LNCAP (cell line): ENCODE measurements at regions not wholly inside any gene's neighbourhood (a gene's known extent, or its start where the extent isn't known, plus 50 kb on each side); places are given as distances from the start of the nearest gene placed in this dataset.

Experiments
- TF ChIP-seq, protein P1 (sequence below): fragments of 450-650 bp; IDR thresholded peaks from 2 replicates; pipeline ENCODE4 v1.5.1; 2017; ENCODE audit warnings: mild to moderate bottlenecking

DNA sequence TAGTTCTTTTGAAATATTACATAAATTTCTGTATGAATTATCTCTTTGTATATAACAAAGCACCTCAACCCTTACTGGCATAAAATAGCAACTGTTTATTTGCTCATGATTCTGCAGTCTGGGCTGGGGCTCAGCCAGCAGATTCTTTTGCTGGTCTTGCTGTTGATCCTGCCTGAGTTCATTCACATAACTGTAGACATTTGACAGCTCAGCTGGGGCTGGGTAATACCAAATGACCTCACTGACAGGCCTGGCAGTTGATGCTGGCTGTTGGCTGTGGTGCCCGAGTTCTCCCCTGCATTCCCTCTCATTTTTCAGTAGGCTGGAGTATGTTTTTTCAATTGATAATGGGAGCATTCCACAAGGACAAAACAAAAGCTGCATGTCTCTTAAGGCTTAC lies 449.9 kb upstream of the GOLIM4 start:
- TF ChIP-seq, protein P1, sequence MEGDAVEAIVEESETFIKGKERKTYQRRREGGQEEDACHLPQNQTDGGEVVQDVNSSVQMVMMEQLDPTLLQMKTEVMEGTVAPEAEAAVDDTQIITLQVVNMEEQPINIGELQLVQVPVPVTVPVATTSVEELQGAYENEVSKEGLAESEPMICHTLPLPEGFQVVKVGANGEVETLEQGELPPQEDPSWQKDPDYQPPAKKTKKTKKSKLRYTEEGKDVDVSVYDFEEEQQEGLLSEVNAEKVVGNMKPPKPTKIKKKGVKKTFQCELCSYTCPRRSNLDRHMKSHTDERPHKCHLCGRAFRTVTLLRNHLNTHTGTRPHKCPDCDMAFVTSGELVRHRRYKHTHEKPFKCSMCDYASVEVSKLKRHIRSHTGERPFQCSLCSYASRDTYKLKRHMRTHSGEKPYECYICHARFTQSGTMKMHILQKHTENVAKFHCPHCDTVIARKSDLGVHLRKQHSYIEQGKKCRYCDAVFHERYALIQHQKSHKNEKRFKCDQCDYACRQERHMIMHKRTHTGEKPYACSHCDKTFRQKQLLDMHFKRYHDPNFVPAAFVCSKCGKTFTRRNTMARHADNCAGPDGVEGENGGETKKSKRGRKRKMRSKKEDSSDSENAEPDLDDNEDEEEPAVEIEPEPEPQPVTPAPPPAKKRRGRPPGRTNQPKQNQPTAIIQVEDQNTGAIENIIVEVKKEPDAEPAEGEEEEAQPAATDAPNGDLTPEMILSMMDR, result no peak

DNA sequence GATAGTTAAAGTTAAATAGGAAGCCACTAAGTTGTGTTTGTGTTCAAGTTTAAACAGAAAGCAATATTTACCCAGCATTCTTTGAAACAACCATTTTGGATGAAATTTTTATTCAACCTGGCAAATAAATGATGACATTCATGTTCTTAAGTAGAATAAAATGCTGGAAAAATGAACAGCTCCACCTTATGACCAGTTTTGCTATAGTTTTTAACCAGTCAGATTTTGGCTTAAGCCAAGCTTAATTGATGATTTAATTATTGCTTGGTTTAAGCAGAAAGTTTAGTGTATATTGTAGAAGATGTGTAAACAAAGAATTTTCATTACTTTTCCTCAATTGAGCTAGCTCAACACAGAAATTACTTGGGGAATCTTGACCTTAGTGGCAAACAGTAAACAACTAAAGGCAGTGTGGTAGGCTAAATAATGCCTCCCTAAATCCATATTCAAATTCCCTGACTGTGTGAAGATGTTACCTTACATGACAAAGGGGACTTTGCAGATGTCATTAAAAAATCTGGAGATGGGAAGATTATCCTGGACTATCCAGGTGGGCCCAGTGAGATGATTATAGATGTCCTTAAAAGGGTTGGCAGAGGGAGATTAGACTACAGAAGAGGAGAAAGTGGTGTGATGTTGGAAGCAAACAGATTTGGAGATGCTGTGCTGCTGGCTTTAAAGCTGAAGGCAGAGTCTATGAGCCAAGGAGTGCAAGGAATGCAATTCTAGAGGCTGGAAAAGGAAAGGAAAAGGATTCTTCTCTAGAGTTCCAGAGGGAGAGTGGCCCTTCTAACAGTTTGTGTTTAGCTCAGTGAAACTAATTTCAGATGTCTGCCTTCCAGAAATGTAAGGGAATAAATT lies 448.6 kb upstream of the GOLIM4 start:
- TF ChIP-seq, protein P1, result peak; percentile 43

DNA sequence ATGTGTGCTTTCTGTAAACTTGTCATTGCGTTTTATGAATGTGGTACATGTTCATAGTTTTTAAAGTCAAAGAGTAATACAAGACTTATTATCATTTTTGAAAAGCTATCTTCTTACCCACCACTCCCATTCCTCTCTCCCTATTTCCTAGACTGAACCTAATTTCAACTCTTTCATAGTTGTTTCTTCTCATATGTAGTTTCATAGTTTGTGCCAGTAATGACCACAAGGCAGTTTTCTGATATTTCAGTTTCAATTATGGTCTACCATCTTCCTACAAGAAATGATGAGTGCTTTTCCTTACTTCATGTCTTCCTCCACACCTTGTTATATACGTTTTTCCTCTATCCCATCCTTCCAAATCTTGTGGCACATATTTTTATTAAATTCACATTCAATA lies 445.0 kb upstream of the GOLIM4 start:
- TF ChIP-seq, protein P1, result no peak

DNA sequence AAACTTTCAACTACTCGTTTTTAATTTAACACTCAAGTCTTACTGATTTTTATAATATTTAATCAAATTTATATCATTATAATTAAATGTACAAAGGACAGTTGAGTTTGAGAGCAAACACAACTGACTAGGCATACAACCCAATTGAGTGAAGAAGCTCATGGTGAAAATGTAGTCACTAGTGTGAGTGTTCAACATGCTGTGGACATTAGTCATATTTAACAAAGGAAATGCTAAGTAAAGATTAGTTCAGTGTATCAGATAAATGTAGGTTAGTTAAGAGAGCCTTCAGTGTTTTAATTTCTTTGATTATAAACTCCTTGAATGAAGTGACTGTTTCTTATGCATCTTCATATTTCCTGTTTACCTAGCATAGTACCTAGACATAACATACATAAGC lies 444.2 kb upstream of the GOLIM4 start:
- TF ChIP-seq, protein P1, result no peak

DNA sequence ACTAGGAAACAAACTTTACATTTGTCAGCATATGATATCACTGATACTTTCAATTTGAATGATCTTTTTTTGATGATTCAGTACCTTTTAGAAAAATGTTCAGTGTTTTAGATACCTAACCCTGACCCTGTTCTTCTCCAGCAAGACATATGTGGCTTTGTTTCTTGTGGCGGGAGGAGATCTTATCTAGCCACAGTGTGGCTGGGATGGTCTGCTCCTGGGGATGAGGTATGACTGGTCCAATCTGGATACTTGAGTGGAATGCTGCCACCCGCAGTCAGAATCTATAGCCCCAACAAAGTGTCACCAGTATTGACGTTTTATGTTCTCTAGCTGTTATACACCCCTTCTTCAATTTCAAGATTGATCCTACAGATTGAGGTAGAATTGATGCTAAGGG lies 439.0 kb upstream of the GOLIM4 start:
- TF ChIP-seq, protein P1, result no peak

DNA sequence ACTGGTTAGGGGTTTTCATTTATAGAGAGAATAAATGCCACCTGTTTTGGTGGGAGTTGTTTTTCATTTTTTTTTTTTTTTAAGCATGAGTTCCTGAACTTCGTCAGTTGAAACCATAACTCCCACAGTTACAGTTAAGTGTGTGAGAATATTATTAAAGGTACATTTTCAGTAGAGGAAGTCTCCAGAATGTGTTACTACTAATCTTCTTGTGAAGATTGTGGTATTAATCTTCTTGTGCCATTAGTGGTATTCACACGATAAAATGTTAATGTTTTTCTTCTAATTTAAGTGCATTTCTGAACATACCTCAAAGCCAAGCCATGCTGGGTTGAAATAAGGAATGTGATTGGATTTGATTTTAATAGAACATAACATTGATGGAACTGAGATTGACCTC lies 437.9 kb upstream of the GOLIM4 start:
- TF ChIP-seq, protein P1, result no peak

DNA sequence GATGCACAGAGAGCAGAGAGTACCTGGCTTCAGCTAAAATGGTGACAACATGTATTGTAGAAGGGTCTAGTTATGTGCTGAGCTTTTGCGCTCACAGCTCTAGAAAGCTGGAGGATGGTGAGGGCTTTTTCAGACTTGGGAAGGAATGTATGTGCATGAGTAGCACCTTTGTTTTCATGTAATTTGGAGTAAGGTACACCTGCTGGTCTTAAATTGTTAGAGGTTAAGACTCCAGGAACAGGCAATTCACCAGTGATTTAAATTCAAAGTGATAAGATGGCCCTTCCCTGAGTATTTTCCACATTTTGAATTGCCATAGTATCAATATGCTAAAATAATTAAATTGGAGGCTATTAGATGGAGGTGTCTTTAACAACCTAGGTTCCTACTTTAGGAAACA lies 436.4 kb upstream of the GOLIM4 start:
- TF ChIP-seq, protein P1, result no peak
